ENCODE measurements at regions not wholly inside any gene's neighbourhood (a gene's known extent, or its start where the extent isn't known, plus 50 kb on each side); places are given as distances from the start of the nearest gene placed in this dataset.

DNA sequence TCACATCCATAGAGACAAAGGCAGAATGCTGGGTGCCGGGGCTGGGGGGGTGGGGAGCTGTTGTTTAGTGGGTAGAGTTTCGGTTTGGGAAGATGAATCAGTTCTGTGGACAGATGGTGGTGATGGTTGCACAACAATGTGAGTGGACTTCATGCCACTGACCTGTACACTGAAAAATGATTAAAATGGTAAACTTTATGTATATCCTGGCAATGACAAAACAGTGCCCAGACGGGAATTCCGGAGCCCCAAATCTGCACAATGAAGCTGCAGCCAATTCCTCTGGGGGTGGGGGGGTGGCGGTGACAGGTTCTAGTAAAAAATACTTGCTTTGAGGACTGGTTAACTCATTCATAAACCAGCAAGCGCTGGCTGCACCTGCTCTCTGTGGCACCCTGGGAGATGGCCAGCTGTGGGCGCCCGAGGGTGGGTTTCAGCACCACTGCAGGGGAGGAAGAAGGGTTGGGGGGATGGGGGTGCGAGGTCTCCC lies 81.8 kb upstream of the HPCAL1 start:
- Histone ChIP-seq H3K9me3 (no peaks in the 10 kb centered on the region), H3K27me3 (peaks cover 0 to 15% (median 0%) of the 10 kb centered on the region in 4 donors), H3K4me3 (no peak overlapping the region), H3K4me1 (no peaks in the 10 kb centered on the region), H3K36me3 (no peaks in the 10 kb centered on the region), H3K27ac (no peak overlapping the region)
- intact Hi-C loops (cut with DNase I): no loop called here
- TF ChIP-seq, protein P1, sequence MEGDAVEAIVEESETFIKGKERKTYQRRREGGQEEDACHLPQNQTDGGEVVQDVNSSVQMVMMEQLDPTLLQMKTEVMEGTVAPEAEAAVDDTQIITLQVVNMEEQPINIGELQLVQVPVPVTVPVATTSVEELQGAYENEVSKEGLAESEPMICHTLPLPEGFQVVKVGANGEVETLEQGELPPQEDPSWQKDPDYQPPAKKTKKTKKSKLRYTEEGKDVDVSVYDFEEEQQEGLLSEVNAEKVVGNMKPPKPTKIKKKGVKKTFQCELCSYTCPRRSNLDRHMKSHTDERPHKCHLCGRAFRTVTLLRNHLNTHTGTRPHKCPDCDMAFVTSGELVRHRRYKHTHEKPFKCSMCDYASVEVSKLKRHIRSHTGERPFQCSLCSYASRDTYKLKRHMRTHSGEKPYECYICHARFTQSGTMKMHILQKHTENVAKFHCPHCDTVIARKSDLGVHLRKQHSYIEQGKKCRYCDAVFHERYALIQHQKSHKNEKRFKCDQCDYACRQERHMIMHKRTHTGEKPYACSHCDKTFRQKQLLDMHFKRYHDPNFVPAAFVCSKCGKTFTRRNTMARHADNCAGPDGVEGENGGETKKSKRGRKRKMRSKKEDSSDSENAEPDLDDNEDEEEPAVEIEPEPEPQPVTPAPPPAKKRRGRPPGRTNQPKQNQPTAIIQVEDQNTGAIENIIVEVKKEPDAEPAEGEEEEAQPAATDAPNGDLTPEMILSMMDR (IDR thresholded peaks at IDR 0.05): no peak
- no peak for TF ChIP-seq POLR2A (IDR thresholded peaks at IDR 0.05)
- no peak for DNase-seq
- WGBS, 2 donors: 60 to 75% methylated on average over 7 to 9 of the region's 9 CpGs

- 75% methylated on average over 11 of the region's 11 CpGs; no CpG with 5 or more reads in 1 of the 2 donors for WGBS, 2 donors
- H3K4me3 ChIP-seq: no peak overlapping the region
- intact Hi-C loops (cut with DNase I): no loop called here
- no peaks in the 10 kb centered on the region for H3K4me1 ChIP-seq
- H3K27me3 ChIP-seq: peaks cover 0 to 15% (median 0%) of the 10 kb centered on the region in 4 donors
- no peak for TF ChIP-seq POLR2A (IDR thresholded peaks at IDR 0.05)
- TF ChIP-seq, protein P1 (IDR thresholded peaks at IDR 0.05): no peak
- DNase-seq: no peak
- H3K9me3 ChIP-seq: no peaks in the 10 kb centered on the region
- no peak overlapping the region for H3K27ac ChIP-seq
- H3K36me3 ChIP-seq: no peaks in the 10 kb centered on the region
These were observed 81.3 kb upstream of the HPCAL1 start for GRCh38 chr2:10221443-10221842.

DNA sequence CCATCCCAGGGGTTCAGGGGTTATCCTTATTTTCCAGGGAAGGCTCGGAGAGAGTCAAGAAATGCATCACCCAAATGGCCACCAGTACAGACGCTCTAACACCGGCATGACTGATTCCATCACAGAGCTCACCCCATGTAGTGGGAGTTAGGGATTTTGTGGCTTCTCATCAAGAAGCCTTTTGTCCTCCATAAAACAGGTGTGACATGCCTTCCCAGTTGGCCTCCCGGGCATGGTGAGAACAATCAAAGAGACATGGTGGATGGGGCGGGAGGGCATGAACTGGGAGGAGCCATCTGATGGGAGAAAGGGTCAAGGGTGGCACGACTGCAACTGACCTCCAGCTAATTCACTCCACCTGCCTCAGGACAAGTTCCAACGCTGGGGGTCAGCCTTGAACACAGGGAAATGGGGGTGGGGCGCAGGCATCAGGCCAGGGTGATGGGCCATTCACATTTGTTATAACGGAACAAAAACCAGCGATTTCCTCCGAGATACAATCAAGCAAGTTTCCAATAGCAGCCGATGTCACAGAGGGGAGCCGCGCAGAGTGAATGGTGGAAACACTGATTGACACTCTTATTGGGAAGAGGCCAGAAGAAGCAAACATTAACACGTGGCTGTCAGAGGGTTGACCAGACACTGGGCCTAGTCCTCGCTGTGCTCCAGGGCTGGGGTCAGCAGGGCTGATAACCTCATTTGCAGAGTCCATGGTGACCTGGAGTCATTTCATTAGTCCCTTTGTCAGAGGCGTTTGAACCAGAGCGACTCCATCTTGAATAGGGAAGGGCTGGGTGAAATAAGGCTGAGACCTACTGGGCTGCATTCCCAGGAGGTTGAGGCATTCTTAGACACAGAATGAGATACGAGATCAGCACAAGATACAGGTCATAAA lies 80.5 kb upstream of the HPCAL1 start:
- WGBS, 2 donors: 77 to 80% methylated on average over 13 to 17 of the region's 19 CpGs
- no peak overlapping the region for H3K4me3 ChIP-seq
- H3K36me3 ChIP-seq: no peaks in the 10 kb centered on the region
- no peaks in the 10 kb centered on the region for H3K9me3 ChIP-seq
- no peak overlapping the region for H3K27ac ChIP-seq
- intact Hi-C loops (cut with DNase I): no loop called here
- H3K4me1 ChIP-seq: no peaks in the 10 kb centered on the region
- no peak for DNase-seq
- peaks cover 0 to 14% (median 0%) of the 10 kb centered on the region in 4 donors for H3K27me3 ChIP-seq
- TF ChIP-seq POLR2A (IDR thresholded peaks at IDR 0.05): no peak
- TF ChIP-seq, protein P1 (IDR thresholded peaks at IDR 0.05): no peak

GRCh38 chr2:10223471-10223870 lies 79.2 kb upstream of the HPCAL1 start:
- H3K36me3 ChIP-seq: no peaks in the 10 kb centered on the region
- no peak for DNase-seq
- 78 to 79% methylated on average over 6 to 9 of the region's 9 CpGs for WGBS, 2 donors
- no peak overlapping the region for H3K27ac ChIP-seq
- no peaks in the 10 kb centered on the region for H3K9me3 ChIP-seq
- intact Hi-C loops (cut with DNase I): no loop called here
- H3K4me1 ChIP-seq: no peaks in the 10 kb centered on the region
- H3K27me3 ChIP-seq: peaks cover 0 to 11% (median 0%) of the 10 kb centered on the region in 4 donors
- TF ChIP-seq POLR2A (IDR thresholded peaks at IDR 0.05): no peak
- TF ChIP-seq, protein P1 (IDR thresholded peaks at IDR 0.05): no peak
- no peak overlapping the region for H3K4me3 ChIP-seq

DNA sequence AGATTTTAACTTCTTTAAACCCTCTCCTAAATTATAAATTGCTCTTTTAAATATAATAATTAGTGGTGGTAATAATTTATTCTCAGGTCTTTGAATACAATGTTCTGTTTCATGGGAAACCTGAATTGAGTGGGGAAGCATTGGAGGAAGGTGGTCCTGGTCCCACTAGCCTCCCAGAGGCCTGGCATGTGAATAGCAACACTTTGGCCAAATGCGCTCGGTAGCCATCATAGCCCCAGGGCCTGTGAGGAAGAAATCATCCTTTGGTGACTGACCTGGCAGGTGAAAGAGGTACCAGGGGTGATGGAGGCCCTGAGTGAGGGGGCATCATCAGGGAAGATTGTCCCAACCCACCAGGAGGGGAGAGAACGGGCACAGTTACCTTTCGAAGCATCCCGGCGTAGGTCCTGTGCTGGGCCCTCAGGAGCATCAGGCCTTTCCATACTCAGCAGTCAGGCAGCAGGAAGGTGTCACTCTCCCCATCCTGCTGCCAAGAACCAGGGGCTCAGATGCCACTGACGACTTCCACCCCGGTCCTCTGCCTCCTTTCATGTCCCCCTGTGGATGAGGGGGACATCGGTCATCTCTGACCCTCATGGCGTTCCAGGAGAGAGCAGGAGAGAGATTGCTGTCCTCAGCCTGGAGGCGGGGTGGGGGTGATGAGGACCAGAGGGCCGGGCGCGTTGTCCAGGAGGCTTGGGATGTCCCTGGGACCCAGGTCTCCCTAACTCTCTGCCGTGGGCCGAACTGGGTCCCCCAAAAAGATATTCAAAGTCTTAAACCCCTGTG lies 78.6 kb upstream of the HPCAL1 start:
- no peak overlapping the region for H3K4me3 ChIP-seq
- WGBS, 2 donors: 82 to 90% methylated on average over 8 to 14 of the region's 16 CpGs
- no peaks in the 10 kb centered on the region for H3K4me1 ChIP-seq
- TF ChIP-seq, protein P1 (IDR thresholded peaks at IDR 0.05): no peak
- TF ChIP-seq POLR2A (IDR thresholded peaks at IDR 0.05): no peak
- H3K27me3 ChIP-seq: peaks cover 0 to 11% (median 0%) of the 10 kb centered on the region in 4 donors
- H3K27ac ChIP-seq: no peak overlapping the region
- no peak for DNase-seq
- H3K36me3 ChIP-seq: no peaks in the 10 kb centered on the region
- intact Hi-C loops (cut with DNase I): no loop called here
- no peaks in the 10 kb centered on the region for H3K9me3 ChIP-seq
